GM19238 (cell line): ENCODE measurements at regions not wholly inside any gene's neighbourhood (a gene's known extent, or its start where the extent isn't known, plus 50 kb on each side); places are given as distances from the start of the nearest gene placed in this dataset.
"Not testable (repeated sequence)": the region's sequence is repeated elsewhere in the genome, so short reads cannot be mapped to it uniquely, and the experiment has no call there.

Experiments
- DNase-seq: peaks from one replicate; pipeline ENCODE4 v3.0.0; 2011; ENCODE audit warnings: low spot score; ENCODE audit not compliant: insufficient read length

DNA sequence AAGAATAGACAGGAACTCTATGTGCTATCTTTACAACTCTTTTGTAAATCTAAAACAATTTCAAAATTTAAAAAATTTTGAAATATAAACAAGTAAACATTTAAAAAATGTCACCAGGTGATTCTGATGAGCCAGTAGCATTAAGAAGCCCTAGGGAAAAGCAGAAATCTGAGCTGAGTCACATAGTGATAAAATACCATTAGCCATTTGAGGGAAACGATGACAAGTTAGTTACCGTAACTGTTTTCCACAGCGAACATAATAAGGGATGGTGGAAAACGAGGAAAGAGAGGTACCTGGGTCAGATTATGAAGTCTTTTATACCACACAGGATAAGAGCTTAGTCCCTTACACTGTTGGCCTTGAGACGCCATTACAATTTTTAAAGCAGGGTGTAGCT is 55.5 kb downstream of the PRR15 start:
- no peak for DNase-seq

DNA sequence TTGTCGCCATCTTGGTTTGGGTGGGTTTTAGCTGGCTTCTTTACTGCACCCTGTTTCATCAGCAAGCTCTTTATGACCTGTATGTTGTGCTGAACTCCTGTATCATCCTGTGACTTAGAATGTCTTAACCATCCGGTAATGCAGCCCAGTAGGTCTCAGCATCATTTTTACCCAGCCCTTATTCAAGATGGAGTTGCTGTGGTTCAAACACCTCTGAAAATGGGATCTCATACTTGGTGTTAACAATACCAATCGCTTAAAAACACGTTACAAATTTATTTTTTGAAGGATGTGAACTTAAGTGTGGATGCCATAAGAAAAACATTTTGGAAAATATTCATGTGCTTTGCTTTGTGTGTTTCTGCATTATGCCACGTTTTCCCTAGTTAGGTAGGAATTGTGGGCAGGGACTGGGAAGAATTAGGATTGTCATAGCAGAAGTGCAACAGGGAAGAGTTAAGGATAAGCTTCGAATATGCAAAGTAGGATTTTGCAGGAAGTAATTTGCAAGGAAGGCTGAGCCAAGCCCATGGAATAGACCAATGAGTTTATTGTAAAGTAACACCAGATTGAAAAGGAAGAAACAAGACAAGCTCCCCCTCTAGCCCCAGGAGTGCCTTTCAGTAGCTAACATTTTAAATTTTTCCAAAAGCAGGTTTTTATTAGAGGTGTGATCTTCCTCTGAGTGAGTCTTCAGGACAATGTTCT is 56.4 kb downstream of the PRR15 start:
- DNase-seq, result no peak

DNA sequence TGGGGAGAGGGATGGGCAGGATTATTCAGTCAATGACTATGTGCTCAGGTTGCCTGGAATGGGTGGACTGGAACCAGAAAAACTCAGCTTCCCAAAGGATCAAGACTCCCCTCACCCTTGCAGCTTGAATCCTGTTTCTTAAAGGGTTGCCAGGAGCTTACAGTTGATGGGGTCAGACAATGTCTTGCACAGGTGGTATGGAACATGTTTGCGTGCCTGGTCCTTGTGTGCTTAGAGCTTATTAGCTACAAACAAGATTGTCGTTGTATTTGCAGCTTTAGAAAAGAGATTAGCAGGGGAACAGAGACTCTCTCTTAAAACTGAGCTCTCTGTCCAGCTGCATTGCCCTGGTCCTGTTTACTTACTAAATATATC is 56.9 kb downstream of the PRR15 start:
- DNase-seq, result no peak

DNA sequence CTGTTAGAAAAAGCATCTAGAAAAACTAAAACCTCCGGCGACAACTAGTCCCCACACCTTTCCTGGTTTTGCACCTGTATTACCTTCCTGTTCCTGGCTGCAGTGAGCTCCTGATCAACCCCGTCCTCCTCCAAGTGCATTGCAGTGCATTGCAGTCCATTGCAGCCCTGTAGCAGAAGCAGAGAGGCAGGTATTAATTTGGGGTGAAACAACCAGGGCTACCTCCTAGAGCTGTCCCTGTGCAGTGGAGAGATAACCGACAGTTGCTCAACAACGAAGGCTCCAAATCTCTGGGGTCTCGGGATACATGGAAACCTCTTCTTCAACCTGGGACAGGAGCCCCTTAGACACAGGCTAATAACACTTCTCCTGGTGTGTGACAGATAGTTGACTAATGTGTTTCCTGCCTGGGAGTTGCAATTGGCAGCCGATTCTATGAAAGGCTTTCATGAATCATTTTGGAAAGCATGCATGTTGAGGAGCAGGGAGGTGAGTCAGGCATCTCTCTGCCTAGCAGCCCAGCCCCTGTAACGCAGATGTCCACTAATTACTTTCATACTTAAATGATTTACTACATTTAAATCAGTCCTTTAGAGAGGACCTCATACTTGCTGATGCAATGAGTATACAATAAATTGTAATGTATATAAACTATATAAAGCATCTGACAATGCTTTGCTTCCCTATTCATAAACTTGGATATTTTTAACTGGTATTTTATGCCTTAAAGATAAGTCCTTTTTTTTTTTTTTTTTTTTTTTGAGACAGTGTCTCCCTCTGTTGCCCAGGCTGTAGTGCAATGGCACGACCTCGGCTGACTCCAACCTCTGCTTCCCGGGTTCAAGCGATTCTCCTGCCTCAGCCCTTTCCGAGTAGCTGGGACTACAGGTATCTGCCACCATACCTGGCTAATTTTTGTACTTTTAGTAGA is 59.0 kb downstream of the PRR15 start:
- no peak for DNase-seq

DNA sequence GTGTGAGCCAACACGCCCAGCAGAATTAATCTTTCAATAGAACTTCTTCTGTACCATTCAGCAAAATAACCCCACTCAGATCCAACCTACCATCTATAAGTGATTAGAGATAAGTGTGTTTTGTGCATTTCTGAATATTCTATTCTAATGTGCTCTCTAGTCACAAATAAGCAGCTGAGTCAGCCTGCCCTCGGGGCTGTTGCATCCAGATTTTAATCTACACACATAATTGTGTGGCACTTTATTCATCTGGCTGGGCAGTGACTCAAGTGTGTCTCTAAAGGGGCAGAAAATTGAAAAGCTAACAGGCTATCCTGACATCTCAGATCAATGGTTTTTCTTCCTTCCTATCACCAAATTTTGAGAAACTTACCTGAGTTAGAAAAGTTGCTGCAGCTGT is 60.3 kb downstream of the PRR15 start:
- DNase-seq, result no peak

DNA sequence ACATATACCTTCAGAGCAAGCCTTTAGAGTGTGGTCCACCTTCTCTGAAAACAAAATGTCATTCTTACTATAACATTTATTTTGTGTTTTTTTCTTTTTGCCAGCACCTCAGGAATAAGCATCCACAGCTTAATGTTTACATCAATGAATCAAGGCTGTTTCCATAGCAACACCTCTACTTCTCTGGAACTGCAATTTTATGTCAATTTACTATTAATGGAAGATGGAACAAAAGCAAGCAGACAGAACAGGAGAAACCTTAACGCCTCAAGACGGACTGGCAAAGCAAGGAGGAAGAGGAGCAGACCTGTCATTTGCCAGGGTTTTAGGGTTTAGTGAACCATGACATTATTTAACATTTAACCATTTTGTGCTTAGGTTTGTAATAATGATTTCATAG is 63.1 kb downstream of the PRR15 start:
- DNase-seq, result no peak

DNA sequence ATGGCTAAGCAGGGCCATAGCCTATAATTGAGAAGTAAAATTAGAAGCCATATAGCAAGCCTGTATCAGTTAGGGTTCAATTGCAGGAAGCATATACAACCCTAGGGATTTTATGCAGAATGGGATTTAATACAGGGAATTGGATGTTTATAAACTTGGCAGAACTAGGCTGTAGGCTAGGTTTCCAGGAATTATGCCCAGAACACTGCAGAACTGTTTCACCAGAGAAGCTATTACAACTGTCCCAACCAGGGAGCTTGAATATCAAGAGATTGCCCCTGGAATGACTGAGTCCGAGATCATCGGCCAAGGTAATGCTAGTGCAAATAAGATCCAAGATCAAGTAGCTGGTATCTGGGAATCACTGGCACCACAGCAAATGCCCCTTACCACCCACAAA is 64.0 kb downstream of the PRR15 start:
- DNase-seq, result no peak

DNA sequence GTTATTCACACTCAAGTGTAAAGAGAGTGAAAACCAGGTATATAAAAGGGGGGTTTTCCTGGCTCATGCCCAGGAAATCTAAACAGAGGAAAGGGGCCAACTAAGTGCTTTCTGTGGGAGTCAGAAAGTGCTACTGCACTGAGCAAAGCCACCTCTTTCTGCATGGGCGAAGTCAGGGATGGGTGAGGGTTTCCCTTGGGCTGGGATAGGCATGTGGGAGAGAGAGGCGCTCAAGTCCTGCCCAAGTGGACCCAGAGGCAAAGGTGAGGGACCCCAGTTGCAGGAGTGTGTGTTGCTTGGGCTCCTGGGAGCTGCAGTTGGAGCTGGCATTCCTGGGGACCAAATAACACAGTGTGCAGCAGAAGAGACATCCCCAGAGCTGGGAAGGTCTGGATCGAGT is 65.9 kb downstream of the PRR15 start:
- no peak for DNase-seq

DNA sequence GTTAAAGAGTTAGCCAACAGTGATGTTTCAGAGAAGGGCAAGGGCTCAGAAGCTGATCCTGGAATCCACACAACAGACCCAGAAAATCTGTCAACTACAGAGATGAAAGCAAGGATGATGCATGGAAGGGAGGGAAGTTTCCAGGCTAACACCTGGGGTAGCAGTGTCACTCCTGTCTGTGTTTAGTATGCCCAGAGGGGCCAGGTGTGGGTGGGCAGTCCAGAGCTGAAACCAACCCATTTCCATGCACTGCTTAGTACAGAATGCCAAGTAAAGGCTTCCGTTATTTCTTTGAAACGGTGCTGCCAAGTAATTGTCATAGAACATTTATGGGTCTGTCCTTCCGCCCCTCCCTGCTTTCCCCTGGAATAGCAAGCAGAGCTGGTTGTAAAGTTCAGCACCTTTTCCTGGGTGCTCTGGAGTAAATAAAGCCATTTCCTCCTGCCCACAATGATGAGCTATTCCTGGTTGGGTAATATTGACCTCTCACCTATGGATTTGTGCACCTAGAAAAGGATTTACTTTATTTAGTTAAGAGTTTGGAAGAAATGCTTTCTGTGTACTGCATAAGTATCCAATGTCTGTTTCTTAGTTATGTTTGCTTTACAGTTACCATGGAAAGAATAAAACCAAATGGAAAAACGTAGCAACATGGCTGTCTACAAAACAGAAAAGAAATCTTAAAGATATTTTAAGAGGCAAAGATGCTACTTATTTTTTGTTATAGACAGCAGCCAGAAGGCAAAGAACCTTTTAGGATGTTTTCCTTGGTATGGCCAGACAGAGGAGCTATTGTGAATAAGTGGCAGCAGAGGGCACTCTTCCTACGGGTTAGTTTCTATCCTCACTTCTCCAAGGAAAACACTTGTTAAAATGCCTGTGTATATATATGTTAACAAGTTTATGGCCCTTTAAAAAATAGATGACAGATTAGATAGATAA is 71.7 kb downstream of the PRR15 start:
- DNase-seq, result not testable (repeated sequence)

DNA sequence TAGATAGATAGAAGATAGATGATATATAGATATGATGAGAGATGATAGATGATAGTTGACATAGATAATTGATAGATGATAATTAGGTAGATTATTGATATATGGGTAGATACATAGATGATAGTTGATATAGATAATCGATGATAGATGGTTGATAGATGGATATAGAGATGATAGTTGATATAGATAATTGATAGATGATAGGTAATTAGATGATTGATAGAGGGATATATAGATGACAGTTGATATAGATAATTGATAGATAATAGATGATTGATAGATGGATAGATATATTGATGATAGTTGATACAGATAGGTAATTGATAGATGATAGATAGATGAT is 72.3 kb downstream of the PRR15 start:
- no peak for DNase-seq

DNA sequence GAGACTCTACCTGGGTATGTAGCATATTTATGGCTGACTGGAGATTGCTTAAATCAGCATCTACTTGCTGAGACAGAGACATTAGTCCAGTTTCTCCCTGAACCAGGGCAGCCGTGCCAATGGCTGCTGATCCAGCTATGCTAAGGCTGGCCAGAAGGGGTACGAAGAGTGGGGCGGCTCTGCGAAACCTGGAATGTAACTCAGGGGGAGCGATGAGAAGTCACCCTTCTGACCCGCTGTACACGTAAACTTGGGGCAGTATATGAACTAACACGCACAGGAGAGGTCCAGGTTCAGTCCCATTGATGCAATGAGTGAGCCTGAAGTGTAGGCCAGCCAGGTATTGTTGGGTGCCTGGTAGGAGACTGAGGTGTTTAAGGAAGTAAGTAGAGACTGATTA is 73.7 kb downstream of the PRR15 start:
- no peak for DNase-seq

DNA sequence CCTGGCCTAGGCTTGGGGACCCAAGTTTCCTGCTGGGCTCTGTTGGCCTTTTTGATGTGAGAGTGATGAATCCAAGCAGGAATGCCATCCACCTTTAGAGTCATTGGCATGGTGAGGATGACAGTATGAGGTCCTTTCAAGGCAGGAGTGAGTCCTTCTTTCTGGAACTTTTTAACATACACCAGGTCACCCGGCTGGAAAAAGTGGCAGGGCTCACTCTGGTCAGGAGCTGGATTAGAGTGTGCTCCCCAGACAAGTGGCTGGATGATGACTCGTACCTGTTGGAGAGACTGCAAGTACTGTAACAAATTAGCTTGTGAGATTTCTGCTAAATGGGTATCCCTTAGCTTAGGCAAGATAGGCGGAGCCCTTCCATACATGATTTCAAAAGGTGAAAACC is 75.2 kb downstream of the PRR15 start:
- not testable (repeated sequence) for DNase-seq

DNA sequence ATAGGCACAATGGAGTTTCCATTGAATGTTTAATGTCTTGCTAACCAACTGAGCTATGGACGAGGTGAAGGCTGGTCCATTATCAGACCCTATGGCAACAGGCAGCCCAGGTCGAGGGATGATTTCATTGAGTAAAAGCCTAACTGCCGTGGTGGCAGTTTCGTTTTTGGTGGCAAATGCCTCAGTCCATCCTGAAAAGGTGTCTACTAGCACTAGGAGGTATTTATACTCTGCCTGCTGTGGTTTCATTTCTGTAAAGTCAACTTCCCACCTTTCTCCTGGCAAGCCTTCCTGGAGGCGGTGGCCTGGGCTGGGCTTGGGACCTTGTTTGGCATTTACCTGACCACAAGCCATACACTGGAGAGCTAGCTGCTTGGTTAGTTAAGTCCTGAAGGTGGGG is 75.8 kb downstream of the PRR15 start:
- no peak for DNase-seq

DNA sequence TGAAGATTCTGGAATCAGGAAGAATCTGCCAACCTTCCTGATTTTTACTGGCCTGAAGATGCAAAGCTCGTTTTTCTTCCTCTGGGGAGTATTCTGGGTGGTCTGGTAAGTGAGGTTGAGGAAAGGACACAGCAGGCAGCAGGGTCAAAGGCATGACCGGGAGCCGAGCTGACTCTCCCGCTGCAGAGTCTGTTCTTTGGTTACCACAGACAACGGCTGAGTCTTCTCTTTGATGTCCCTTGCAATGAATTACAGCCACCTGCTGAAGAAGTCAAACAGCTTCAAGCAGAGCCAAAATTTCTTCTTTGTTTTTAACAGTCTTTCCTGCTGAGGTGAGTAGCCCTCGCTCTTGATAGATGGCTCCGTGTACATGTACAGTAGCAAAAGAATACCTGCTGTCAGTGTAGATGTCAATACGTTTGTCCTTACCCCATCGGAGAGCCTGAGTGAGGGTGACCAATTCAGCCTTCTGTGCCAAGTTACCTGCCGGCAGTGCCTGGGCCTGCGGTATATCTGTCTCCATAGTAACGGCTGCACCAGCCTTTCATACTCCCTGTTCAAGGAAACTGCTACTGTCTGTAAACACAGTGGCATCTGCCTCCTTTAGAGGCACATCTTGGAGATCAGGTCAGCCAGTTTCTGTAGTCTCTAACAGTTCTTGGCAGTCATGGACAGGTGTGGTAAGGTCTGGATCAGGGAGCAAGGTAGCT is 76.4 kb downstream of the PRR15 start:
- DNase-seq, result no peak

DNA sequence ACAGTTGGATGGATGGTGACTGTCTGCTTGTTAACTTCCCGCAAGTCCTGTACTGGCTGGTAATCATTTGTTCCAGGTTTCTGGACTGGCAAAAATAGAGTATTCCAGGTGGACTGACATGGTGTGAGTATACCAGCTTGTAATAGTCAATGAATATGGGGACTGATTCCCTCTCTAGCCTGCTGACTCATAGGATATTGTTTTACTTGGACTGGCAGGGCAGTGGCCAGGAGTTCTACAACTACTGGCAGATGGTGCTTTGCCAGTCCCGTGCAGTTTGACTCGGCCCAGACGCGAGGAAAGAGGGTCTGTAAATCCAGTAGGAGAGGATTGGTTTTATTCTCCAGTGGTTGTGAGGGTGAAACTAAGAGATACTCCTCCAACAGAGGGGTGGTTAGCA is 78.0 kb downstream of the PRR15 start:
- DNase-seq, result no peak

DNA sequence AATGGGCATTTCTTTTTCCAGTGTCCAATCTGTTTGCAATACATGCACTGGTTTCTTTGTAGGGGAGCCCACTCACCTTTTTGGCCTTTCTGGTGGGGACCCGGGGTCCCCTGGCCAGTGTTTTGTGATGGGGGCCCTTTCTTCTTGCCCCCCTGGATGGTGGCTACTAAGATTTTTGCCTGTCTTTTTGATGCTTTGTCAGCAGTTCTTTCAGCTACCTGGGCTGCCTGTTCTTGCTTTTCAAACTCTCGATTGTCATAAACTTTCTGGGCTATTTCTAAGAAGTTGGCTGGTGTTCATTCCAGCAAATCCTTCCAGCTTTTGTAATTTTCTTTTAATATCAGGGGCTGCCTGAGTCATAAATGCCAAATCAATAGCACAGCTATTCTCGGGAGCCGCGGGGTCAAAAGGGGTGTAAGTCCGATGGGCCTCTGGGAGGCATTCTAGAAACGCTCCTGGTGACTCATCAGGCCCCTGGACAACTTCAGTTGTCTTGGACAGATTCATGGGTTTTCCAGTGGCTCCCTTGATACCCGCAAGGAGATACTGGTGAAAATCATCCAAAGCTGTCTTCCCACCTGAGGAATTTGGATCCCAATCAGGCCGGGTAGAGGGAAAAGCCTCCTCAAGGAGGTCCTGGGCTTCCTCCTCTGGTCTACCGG is 79.0 kb downstream of the PRR15 start:
- DNase-seq, result no peak

DNA sequence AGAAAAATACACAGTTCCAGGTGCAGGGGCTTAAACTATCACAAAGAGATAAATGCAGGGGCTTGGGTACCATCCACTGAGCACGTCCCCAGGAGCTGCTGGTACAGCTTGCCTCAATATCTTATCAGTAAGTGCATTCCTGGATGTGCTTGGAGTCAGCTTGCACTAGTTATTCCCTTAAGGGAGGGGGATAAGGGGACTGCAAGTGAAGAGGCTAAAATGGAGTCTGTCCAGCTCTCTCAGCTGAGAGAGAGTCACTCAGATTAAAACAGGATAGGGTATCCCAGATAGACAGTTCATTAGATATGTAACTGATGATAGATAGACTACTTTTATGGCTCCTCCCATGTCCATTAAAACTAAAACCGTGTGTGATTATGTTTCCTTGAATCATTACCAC is 82.5 kb downstream of the PRR15 start:
- not testable (repeated sequence) for DNase-seq

DNA sequence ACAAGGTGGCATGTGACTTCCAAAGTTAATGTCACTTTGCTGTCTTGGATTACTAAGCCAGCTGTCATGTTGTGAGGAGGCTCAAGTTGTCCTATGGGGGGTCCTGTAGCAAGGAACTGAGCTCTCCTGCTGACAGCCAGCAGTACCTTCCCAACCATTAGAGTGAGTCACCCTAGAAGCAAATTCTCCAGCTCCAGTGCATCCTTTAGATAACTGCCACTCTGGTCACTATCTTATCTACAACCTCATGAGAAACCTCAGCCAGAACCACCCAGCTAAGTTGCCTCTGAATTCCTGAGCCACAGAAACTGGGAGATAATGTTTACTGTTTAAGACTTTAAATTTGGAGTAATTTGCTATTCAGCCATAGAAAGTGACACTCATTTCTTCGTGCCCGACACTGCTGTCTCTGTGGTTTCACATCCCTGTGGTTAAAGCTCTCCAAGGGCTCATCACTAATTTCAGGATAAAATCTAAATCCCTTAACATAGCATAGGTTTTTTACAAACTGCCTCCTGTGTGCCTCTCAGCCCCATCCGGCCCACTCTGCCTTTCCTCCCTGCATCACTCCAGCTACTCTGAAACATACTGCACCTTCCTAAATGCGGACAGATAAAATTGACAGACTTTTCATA is 83.5 kb downstream of the PRR15 start:
- DNase-seq, result no peak

DNA sequence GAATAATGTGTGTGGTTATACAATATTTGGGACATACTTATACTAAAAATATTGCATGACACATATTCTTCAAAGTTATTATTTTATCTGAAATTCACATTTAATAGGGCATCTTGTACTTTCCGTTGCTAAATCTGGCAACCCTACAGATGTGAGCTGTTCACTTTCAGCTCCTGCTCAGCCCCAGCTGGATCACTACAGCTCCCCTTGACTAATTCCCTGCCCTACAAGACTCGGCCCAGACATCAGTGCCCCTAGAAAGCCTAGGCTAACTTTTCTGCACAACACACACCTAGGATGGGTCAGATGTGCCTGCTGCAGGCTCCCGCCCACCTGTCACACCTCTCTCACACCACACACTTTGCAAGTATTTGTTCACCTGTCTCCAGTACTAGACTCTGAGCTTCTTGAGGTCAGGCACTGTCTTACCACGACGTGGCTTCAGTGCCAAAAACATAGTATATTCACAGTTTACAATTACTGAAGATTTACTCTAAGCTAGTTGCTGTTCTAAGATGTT is 84.1 kb downstream of the PRR15 start:
- DNase-seq, result not testable (repeated sequence)
